ENCODE measurements at regions not wholly inside any gene's neighbourhood (a gene's known extent, or its start where the extent isn't known, plus 50 kb on each side); places are given as distances from the start of the nearest gene placed in this dataset.

DNA sequence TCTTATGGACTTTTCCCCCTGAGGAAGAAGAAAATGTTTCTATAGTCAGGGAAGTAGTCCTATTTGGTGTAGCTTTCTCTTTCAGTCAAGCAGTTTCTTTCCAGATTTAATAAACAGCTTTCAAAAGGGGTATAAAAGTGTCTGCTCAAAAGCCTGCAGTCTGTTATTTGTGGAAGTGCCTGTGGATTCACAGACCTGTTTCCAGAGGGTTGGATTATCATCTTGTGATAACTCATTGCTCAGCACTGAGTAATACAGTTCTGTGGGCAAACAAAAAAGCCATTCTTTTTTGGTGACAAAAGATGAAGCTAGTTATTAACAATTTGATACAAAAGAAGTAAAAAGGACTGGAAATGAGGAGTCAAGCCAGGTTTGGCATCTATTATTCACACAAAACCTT lies 358.2 kb upstream of the ID4 start:
- DNase-seq = no peak

- no peak for DNase-seq
These were observed 357.6 kb upstream of the ID4 start for GRCh38 chr6:19479551-19479950.

GRCh38 chr6:19492636-19493405 lies 344.3 kb upstream of the ID4 start:
- DNase-seq = no peak

DNA sequence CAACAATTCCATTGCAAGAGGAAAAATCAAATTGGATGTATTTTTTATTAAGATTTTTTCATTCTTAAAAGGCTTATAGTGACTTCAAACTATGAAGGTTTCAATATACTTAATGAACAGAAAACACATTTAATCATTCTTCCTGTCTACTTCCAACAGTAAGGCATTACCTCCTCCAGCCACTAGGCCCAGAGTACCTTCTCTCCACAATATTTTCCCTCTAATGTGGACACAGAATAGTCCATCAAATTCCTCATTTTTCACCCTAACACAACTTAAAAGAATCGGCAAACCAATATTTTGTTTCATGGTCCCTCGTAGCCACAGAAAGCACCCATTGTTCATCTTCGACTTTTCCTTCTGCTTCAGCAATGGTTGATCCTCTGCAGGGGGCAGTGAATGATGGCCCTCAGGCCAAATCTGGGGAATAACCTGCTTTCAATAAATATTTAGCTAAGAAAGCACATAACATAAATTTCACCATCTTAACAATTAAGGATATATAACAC lies 335.4 kb upstream of the ID4 start:
- DNase-seq = no peak

GRCh38 chr6:19502301-19502700 lies 334.9 kb upstream of the ID4 start:
- DNase-seq = no peak

DNA sequence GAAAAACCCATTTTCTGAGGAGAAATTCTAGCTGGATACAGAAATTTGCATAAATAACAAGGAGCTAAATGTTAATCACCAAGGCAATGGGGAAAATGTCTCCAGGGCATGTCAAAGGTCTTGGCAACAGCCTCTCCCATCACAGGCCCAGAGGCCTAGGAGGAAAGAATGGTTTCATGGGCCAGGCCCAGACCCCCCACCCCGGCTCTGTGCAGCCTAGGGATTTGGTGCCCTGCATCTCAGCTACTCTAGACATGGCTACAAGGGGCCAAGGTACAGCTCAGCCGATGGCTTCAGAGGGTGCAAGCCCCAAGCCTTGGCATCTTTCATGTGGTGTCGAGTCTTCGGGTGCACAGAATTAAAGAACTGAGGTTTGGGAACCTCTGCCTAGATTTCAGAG lies 321.2 kb upstream of the ID4 start:
- DNase-seq = no peak

DNA sequence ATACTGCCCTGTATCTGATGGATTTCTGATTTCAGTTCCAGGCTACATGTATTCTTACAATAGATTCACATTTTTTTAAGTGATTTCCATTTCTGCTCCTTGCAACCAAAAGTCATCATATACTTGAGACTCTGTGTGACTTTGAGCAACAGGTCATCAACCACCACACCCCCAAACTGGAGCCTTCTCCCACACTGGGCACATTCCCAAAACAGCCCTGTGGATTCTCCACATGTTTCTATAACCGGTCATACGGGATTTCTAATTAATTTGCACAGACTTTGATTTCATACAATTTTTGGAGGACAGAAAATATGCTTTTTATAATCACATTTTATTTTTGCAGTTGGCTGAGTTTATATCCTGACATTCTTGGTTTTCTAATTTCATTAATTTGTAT lies 317.2 kb upstream of the ID4 start:
- DNase-seq = no peak

GRCh38 chr6:19524366-19525186 lies 312.6 kb upstream of the ID4 start:
- no peak for DNase-seq

DNA sequence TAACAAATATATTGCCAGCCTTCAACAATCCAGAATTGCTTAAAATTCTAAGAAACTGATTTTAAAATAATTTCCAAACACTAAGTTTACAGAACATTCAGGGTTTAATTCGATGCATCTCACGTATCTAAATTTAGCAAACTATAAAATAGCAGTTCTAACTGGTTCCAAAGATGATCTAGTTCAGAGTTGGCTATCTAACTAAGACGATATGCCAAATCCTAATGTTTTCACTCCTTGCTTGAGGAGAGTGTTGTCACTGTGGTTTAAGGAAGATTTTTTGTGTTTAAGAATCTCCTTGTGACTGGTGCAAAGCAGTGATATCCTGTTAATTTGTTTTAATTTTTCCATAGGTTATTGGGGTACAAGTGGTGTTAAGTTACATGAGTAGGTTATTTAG lies 311.5 kb upstream of the ID4 start:
- no peak for DNase-seq

DNA sequence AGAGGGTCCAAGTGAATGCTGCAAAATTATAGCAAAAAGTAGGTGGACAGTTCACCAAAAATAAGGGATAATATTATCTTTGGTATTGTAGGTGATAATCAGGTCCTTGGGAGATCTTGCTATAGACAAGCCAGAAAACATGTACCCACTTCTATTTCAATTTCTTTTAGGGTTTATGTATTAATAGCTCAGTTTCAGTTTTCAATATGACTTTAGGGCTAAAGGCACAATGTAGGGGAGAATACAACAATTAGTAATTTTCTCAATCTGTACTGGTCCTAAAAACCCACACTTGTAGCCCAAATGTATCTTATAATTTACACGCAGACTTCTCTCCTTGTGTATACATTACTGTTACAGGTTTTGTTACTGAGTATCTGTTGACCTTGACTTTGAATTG lies 307.0 kb upstream of the ID4 start:
- DNase-seq = no peak

- no peak for DNase-seq
These were observed 301.8 kb upstream of the ID4 start for GRCh38 chr6:19535351-19535750.

DNA sequence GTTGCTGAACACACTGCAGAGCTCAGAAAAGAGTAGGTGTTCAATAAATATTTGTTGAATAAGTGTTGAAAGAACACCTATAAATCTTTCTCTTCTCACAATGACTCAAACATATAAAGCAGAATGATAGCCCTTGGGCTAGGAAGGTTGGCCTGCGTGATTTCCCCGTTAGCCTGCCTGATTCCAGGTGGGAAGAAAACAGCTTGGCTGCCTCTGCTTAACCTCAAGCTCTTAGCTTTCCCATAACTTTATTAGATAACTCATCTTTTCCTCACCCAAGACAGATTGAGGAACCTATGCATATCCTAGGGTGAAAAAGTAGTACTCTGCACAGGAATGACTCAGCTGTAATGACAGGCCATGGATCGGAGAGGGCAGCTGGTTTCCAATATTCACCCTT lies 300.3 kb upstream of the ID4 start:
- DNase-seq = no peak

- no peak for DNase-seq
These were observed 299.1 kb upstream of the ID4 start for GRCh38 chr6:19538096-19538495.

- DNase-seq = no peak
These were observed 289.7 kb upstream of the ID4 start for GRCh38 chr6:19547507-19547906.

DNA sequence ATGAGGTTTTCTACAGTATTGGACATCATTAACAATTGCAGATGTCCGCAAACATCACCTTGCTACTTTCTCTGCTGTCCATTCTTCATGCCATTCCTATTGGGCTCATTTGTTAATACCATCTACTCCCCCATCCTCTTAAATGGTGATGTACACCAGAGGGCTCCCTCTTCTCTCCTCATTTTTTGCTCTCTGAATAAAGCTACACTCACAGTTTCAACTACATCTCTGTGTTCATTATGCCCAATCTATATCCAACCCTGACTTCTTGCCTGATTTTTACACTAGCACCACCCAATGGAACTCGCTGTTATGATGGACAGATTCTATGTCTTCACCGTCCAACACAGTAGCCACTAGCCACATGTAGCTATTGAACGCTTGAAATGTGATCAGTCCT lies 288.1 kb upstream of the ID4 start:
- DNase-seq = no peak

DNA sequence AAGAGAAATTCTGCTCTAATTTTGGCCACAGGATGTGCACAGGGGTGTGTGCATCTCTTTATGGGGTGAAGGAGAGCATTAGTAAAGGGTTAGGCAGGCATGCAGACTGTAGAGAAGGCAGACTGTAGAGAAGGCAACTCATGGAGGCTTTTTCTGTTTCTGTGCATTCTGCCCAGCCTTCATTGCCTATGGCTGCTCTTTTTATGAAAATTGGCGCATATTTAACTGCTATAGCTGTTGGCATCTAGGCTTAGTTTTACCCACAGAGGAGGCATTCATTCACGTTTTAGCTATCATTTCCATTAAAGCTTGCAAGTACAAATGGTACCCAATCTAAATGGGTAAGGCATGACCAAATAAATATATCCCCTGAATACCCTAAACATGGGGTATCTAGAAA lies 286.8 kb upstream of the ID4 start:
- no peak for DNase-seq

DNA sequence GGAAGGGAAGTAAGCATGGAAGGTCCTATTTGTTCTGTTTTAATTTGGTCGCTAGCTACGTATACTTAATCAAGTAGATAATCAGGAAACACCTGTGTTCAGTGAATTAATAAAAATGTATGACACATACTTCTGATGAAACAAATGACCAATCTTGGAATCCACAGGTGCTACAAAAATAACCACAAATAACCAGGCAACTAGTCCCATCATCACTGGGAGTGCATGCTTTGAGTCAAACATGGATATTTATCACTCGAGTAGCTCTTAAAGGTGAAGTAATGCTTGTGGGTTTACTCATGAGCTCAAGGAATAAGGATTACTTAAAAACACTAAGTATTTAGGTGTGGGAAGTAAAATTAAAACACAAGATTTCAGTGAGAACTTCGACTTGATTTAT lies 285.6 kb upstream of the ID4 start:
- no peak for DNase-seq

- no peak for DNase-seq
These were observed 285.1 kb upstream of the ID4 start for GRCh38 chr6:19552076-19552475.

DNA sequence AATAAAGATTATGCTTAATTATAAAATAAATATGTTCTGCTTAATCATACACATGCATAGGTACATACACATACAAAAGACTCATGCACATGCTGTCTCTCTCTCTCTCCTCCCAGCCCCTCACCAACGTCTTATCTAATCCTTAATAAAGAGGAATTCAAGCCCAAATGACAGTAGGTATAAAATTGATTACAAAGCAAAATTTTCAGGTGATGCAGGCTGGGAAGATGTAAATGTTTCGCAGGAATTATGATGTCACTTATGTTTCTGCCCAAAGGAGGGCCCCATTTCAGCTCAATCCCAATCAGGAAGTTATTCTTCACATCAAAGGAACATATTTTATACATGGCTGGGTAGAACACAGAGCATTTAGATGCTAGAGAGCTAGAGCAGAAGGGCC lies 284.6 kb upstream of the ID4 start:
- no peak for DNase-seq

DNA sequence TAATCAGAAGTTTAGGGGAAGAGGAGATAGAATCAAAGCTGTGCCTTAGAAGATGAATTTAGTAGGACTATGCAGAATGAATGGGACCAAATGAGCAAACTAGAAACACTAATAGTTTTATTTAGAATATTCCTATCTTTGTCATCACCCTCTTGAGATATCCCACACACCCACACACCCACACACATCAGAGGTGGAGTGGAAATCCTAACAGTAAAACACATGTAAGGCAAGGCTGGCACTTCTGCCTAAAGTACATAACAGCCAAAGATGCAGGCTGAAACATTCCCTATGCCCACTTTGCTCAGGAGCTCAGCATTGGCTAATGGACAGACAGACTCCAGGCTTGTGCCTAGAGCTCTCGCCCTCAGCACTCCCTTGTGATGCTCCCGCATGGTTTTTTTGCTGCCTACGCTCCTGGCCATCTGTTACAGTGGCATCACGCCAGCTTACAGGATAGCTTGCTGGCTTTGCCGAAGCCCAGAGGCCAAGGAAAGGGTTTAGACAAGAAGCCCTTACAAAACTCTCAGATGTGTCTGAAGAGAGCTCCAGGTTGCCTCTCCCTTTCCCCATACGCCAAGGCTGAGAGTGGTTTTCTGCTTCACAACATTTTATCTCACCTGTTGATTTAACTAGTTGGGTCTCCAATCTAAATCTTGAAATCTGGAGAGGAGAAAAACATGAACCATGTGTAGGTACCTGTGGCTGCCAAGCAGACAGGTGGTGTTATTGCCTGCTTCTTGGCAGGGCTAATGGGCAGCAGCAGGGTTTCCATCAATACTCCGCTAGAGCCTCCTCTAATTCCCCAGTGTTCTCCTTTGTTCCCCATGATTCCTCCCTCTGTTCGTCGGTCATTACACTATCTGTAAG lies 282.6 kb upstream of the ID4 start:
- no peak for DNase-seq

DNA sequence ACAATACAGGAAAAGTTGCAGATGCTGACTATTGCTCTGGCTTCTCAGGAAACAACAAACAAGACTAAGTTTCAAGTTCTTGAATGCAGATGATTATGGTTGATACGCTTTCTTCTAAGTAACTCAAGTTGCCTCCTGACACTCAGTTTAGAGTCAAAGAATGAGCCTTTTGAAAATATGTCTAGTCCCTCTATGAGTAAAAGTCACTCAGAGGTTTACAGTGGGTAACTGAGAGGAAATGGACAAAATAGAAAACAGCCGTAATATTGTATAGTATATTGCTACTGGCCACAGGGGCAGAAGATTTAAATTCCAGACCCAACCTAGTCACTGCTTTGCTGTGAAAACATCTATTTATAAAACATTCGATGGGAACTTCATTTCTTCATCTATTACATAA lies 280.0 kb upstream of the ID4 start:
- no peak for DNase-seq

DNA sequence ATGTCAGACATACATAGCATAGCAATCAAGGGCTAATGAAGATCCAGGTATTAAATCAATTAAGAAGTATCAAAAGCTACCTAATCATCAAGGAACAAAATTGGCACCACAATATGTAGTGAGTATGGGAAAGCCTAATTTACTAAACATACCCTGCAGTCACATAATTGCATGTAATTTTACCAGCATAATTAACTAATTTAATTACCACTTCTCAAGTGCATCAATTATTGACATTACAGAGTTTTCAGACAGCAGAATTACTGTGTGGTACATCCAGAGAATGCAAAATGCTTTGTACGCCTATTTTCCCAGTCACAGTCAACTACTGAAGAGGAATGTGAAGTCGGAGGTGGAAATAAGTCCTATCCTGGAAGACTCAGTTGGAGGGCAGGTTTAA lies 279.0 kb upstream of the ID4 start:
- DNase-seq = no peak

DNA sequence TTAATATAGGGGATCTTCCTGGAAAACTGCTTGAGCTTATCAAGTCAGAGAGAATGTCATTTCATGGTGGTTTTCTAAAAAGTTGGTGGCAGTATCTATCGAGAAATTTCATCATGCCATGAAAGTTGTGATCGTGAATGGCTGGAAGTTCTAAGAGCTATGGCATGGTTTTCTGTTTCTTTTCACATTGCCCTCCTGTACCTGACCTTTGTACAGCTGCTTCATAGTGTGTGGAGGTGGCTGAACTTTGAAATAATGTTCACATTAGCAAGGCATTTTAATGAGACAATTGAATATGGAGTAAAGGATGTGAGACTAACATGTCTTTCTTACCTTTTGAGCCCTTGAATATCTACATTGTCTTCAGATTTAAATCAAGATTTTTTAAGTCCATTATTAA lies 278.2 kb upstream of the ID4 start:
- DNase-seq = no peak

Measured in activated gamma-delta T cell treated with Interleukin-2 at 50 U/mL for 16 hours (primary cell).